HG02798 (cell line): ENCODE measurements at regions not wholly inside any gene's neighbourhood (a gene's known extent, or its start where the extent isn't known, plus 50 kb on each side); places are given as distances from the start of the nearest gene placed in this dataset.
"Not testable (repeated sequence)": the region's sequence is repeated elsewhere in the genome, so short reads cannot be mapped to it uniquely, and the experiment has no call there.

Experiments
- ATAC-seq: cut with Tn5 transposase; IDR thresholded peaks from one replicate; pipeline ENCODE4 v1.9.1; 2021; ENCODE audit warnings: mild to moderate bottlenecking; ENCODE audit not compliant: unreplicated experiment, poor library complexity

DNA sequence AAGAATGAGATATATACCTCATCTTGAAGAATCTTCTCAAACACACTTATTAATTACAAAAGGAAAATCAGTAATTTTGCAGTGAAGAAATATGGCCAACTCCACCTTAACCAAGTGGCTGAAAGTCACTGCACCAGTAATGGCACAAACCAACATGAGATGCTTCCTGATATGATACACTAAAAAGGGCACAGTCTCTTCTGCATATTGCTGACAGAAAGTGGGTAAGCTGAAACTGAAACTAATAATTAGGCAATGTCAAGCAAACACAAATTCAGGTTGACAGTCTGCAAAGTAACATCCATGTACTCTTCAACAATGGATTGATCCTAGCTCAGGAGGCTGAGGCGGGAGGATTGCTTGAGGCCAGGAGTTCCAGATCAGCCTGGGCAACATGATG lies 56.1 kb downstream of the ZNF22 start:
- ATAC-seq, result not testable (repeated sequence)

DNA sequence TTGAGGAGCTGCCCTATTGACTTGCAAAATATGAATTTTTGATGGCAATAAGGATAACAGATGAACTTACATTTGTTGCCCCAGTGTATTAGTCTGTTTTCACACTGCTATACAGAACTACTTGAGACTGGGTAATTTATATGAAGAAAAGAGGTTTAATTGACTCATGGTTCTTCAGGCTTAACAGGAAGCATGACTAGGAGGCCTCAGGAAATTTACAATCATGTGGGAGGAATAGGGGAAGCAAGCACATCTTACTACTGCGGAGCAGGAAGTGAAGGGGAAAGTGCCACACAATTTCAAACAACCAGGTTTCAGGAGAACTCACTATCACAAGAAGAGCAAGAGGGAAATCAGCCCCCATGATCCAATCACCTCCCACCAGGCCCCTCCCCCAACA lies 57.9 kb downstream of the ZNF22 start:
- no peak for ATAC-seq

DNA sequence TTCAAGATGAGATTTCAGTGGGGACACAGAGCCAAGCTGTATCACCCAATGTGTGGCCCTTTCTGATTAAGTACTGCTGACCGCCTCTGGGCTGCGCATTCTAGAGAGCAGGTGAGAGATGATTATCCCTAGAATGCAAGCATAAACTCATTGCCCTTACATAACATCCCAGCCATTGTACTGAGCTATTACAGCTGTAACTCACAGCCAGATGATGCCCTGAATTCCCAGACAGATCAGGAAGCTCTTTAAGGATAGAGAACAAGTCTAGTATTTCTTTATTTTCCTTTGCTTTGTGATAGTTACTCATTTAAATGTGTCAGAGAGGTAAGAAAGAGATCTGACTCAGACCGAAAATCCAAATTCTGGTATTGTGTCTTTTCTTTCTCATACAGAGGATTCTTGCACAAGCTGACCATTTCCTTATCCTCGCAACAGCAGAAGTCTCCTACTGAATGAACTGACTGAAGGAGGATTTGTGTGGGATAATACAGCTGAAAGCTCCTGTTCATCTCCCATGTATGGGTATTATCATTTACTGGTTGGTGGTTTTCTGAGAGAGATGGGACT lies 58.4 kb downstream of the ZNF22 start:
- ATAC-seq, result no peak

DNA sequence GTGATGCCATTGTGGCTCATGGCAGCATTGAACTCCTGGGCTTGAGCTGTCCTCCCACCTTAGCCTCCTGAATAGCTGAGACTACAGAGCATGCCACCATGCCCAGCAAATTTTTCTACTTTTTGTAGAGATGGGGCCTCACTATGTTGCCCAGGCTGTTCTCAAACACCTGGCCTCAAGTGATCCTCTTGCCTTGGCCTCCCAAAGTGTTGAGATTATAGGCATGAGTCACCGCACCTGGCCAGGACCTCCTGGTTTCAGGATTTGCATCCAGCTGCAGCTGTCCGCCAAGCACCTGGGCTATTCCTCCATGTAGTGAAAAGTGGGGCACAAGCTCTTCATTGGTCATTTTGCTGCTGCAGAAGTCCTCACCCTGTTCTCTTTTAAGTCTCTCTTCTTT lies 58.9 kb downstream of the ZNF22 start:
- ATAC-seq, result no peak

DNA sequence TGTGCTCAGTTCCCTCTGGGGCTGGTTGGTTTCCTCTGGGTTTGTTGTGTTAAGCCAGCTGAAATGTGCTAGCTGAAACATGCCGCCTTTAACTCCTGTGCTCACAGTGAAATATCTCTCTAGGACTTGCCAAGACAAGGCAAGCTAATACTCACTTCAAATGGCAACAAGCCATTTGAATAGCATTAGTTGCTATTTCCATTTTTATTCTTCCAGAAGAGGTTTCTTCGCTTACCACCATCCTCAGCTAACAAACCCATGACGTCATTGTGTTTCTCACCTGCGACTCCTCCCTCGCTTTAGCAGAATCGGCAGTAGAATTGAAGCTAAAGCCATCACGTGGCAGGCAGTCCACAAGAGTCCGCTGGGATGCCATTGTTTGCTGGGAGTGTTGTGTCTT lies 61.3 kb downstream of the ZNF22 start:
- no peak for ATAC-seq

DNA sequence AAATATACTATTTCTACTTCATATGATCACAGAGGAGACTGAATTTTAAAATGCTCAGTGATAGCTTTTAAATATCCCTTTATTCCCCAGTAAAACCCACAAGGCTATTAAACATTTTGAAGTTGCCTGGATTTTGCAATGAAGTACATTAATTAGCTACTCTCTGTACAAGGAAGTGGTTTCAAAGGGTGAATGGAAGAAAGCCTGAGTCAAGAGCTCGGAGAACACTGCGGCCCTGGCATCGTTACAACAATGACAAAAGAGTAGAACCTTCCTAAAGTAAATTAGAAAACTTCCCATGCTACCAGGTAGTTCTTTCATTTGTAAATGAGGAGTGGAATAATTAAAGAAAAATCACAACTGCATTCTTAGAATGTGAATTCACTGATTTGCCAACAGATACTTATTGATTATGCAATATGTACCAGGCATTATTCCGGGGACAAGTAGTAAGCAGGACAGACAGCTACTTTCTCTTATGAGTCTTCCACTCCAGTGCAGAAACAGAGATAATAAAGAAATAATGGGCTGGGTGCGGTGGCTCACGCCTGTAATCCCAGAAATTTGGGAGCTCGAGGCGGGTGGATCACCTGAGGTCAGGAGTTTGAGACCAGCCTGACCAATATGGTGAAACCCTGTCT lies 63.0 kb downstream of the ZNF22 start:
- ATAC-seq, result no peak

DNA sequence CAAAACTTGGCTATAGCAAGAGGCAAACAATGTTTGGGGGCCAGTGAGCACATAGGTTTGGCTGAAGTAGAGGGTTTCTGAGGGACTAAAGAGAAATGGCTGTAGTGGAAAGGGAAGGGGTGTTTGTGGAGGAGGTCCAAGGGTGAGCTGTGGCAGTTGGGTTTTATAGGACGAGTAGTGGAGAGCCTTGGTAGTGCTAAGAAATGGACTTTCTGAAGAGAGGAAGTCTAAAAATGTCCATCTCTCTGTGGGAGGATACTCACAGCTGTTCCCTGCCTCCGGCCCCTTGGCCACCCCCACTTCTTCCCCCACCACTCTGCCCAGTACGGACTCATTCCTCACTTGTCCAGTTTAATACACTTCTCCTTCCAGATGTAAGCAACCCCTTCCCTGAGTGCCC lies 64.3 kb downstream of the ZNF22 start:
- no peak for ATAC-seq

DNA sequence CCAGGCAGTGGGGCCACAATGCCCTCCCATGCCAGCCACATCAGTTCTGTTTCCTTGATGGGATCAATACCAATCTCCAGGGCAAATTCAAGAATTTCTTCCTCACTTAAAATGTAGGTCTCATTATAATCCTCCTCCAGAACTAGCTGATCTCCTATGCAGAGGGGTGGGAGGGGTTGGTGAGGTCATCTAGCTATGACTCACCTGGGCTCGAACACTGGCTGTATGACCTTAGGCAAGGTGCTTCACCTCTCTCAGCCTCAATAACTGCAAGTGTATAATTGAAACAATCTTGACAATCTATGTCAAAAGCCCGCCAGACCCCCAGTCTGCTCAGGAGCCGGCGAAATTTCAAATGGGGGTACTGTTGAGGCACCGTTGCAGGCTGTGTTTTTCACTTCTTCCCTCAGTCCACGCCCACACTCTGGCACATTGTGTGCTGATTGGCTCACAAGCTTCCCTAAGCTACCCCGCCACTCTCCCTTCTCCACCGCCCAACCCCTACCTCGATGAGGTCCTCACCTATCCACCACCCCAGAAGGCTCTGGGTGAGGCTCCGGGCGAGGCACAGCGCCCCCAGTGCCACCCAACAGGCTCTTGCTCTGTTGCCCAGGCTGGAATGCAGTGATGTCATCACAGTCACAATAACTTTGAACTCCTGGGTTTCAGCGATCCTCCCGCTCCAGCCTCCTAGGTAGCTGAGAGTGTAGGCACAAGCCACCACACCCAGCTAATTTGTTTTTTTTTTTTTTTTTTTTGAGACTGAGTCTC lies 70.5 kb downstream of the ZNF22 start:
- ATAC-seq, result no peak

DNA sequence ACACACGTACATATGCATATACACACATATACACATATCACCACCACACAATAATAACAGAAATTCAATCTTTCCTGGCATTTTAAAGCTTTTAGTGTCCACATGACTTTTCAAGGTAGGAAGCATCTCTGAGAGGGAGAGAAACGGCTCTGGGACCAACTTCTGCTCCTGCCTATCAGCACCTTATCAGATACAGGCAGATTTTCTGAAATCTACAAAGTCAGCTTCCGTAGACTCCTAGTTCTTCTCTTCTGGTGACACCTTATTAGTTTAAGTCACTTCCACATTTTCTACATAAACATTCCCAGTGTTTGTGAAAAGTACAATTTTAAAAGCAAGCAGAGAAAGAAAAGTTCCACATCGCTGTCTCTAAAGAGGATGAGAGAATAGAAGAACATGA lies 74.5 kb downstream of the ZNF22 start:
- no peak for ATAC-seq

DNA sequence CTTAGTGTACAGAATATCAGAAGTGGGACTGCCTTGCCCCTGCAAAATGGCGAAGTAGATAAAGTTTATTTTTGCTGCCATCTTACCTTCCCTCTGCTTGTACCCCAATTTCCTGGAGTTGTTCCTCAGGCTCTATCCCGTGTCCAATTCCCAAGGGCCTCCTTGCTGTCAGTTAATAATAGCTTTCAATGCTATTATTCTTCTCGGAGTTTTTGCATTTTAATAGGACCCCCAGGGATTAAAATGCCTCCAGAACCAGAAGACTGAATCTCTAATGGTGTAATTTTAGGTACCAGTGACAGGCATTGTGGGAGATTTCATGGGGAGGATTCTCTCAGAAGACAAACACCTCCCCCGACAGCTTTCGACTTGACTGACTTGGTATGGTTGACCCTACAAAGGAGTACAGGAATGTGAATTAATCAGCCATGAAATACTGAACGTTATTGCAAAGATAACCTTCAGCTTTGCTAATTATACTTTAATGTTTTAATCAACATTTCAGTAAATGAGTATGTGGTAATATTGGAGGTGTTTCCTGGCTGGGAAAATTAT lies 75.2 kb downstream of the ZNF22 start:
- no peak for ATAC-seq

DNA sequence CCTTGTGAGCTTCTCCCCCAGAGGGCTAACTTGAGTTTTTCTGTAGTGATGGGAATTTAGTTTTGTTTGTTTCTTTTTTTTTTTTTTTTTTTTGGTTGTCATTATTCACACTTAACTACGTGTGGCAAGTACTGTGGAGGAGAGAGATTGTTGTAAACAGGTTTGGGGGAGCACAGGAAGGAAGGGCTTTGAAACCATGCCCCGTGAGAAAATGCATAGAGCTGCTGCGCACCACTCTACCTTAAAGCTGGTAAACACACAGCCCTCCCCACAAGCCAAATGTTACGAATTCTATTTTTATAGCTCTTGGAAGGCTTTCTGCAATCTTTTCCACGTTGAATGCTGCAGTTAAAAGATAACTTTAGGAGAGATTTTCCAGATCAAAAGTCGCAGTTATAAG lies 76.2 kb downstream of the ZNF22 start:
- ATAC-seq, result no peak

DNA sequence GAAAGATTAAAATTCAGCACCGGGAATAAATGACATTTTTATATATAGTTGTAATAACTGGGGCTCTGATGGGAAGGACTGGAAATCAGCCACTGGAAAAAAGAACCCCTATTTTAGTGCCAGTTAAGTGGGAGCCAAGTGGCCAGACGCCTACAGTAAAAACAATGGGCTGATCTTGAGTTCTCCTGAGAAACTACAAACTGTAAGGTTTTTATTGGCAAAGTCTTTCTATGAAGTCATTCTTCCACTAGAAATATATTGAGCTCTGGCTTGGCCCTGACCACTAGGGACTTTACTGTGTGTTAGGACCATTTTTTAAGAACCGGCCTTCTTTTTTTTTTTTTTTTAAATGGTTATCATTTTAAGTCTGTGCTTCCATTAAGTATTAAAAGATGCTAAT lies 79.6 kb downstream of the ZNF22 start:
- ATAC-seq, result no peak

DNA sequence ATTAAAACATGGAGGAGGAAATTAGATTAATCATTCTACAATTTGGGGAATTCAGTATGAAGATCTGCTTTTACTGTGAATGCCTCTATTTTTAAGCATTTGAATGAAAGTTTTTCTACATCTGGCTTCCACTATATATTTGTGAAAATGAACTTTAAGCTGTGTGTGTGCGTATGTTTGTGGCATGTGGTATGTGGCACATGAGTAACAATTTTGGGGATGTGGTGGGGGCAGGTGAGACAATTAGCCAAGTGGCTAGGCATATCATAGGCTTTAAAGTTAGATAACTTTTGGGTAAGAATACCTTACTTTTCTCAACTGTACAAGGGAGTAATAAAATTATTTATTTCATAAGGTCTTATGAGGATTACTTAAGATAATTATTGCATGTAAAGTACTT lies 81.5 kb downstream of the ZNF22 start:
- ATAC-seq, result no peak

DNA sequence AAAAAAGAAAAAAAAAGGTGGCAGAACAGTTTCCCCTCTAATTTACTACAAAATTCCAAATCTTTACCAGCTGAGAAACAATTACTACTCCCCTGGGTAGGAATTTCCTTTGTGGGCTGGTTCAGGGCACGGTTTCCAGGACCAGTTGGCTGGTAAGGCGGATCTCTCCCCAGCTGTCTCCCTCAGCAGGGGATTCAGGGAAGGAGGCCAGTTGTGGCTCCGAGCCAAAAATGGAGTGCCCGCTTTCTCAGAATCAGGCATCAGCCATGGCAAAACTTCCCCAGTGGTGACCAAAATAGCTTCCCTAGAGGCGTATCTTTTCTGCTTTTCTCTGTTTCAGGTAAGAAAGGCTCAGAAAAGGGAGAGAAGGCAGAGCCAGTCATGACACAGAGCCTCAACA lies 91.2 kb downstream of the ZNF22 start:
- no peak for ATAC-seq

DNA sequence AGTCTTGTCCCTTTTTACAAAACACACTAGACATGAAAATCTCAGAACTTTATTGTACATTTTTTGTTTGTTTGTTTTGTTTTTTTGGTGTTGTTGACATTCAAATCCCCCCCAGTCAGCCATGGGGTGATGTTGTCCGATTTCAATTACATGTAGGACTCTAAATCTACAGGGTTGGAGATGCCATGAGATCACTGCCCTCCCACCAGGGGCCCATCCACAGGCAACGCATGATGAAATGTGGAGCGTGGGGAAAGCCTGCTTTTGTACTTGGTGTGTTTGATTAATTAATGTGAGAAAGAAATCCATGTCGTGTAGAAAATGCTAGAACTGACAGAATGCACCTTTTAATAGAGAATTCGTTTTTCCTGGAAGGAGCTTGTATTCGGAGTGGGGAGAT lies 93.2 kb downstream of the ZNF22 start:
- no peak for ATAC-seq

DNA sequence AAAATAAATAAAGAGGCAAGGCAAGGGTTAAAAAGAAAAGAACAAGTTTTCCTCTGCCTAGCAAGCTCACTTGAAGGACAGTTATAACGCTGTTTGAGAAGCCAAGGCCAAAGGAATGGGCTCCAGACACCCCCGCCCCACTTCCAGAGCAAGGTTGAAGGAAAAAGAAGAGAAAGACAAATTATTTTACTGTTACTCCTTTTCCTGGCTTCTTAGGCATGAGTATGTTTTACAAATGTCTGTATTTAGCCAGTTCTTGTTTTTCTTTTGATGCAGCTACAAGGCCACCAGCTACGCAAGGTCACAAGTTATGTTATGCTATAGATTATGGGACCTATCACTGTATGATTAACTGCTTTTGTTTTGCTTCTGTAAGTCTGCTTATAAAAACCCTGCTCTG lies 94.6 kb downstream of the ZNF22 start:
- no peak for ATAC-seq

DNA sequence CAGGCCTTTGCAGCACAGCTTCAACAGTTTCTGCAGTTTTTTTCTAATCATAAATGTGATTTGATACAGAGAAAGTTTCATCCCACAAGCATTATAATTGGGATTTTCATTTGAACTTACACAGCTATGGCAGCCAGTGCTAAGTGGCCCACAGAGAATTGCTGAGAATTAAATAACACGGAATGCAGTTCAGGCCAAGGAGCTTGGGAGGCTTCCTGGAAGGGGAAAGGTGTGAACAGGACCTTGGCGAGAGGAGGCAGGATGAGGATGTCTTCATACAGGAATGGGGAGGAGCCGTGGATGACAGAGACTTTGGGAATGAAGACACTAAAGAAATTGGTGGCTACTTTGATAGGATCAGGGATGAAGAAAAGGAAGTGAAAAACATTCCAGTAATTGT lies 95.3 kb downstream of the ZNF22 start:
- ATAC-seq, result no peak

DNA sequence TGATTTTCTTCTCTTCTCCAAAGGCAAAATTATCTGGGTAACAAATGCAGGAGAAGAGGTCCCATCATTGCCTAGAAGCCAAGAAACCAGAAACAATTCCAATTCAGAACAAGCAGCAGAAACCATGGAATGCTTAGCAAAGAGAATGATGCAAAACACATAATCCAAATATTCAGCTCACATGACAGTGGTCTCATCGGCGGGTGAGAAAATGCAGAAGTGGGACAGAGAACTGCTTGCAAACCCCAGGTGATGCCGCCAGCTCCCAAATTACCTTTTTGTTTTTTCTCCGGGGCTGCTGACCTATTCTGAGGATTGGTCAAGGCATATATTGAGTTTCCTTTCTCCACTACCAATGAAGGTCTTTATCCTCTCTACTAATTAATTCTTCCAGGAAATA lies 99.7 kb downstream of the ZNF22 start:
- no peak for ATAC-seq

DNA sequence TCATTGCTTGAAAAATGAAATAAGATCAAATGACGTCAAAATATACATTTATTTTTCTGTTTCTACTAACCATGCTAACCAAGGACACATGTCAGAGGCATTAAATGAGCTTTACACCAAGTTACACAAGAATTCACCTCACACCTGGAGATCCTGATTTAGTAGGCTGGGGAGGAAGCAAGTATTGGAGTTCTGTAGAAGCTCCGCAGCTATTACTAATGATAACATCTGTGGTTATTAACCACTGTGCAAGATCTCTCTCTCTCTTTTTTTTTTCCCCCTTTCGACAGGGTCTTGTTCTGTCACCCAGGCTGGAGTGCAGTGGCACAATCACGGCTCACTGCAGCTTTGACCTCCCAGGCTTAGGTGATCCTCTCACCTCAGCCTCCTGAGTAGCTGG lies 104.0 kb downstream of the ZNF22 start:
- no peak for ATAC-seq

DNA sequence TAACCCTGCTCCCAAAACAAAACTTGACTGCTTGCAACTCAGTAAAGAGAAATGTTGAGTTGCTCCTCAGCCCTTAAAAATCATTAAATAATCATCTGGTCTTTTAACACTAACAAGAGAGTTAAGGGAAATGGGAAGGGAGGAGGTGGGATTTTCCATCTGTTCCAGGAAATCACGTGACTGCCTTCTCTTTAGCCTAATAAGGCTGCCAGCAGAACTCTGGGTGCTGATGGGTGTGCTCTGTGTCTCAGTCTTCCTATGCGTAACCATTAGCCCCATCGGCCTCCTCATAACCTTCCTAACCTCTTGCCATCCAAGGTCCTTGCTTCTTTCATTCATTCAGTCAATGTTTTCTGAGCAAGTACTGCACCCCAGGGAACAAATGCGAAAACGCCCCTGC lies 104.6 kb downstream of the ZNF22 start:
- ATAC-seq, result not testable (repeated sequence)

DNA sequence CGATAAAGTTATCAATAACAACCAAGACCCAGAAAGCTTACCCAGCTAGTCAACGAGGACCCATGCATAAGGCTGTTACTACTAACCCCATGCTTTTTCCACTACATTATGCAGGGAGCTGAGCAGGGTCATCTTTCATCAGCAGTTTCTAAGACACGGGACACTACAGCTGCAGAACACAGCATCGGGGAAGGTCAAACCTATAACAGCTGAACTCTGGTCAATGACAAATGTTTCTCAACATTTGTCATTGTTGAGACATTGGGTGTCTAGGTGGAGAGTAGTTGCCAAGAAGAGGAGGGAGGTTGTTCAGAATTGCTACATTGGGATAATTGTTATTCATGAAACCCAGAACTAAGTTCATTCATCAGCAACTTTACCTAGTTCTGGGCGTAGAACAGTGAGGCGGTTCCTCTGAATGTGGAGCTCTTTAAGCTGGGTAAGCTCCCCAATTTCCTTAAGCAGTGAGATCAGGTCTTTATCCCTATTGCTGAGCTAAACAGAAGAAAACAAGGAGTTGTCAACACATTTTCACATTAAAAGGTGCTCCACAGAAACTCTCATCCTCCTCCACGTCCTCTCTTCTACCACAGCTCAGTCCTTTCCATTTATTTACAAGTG lies 105.6 kb downstream of the ZNF22 start:
- no peak for ATAC-seq
